SK-N-MC (cell line): ENCODE measurements at regions not wholly inside any gene's neighbourhood (a gene's known extent, or its start where the extent isn't known, plus 50 kb on each side); places are given as distances from the start of the nearest gene placed in this dataset.

Experiments used
- EZH2 ChIP-seq: fragments of 200-600 bp; sonication (generic); IDR thresholded peaks from one replicate; pipeline ENCODE4 v1.6.1; 2017; ENCODE audit warnings: antibody characterized with exemption
- POLR2AphosphoS5 ChIP-seq: IDR thresholded peaks from 2 replicates; pipeline ENCODE4 v1.6.1; 2012; ENCODE audit warnings: mild to moderate bottlenecking, low read depth, low read length, borderline replicate concordance

DNA sequence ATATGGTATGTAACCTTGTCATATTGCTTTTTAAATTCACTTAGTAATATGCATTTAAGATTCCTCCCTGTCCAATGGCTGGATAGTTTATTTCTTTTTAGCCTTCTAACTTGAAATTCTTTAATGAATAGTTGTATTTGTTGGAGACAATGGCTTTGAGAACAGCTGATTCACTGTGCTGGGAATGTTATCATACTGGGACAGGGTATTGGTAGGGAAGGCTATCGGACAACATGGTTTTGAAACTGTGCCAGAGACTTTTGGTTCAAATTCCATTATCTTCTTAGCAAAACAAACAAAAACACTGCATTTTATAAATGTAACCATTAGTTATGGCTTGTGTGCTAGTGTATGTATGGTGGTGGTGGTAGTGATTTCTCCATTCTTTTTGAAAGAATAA is 517.1 kb upstream of the ANKRD30A start:
- TF ChIP-seq EZH2 (no peak), POLR2AphosphoS5 (no peak)
